Neural progenitor cell (in vitro differentiated cells): ENCODE measurements at regions not wholly inside any gene's neighbourhood (a gene's known extent, or its start where the extent isn't known, plus 50 kb on each side); places are given as distances from the start of the nearest gene placed in this dataset.

Experiments
- DNase-seq: peaks from one replicate; pipeline ENCODE4 v3.0.0-alpha.2; 2016; ENCODE audit warnings: low spot score
- H2AFZ ChIP-seq: fragments of 200-600 bp; sonication (generic); replicated peaks from 2 replicates; pipeline ENCODE4 v1.6.1; 2016; ENCODE audit warnings: antibody characterized with exemption
- H3F3A ChIP-seq: fragments of 200-600 bp; sonication (generic); 2 replicates; pipeline ENCODE4 v1.6.1; 2016; ENCODE audit warnings: antibody characterized with exemption, low read depth
- H3K27ac ChIP-seq: fragments of 200-600 bp; sonication (generic); 2 replicates; pipeline ENCODE4 v1.5.1; 2016; ENCODE audit warnings: mild to moderate bottlenecking
- H3K27me3 ChIP-seq: fragments of 200-600 bp; sonication (generic); 2 replicates; pipeline ENCODE4 v1.6.1; 2016; ENCODE audit warnings: mild to moderate bottlenecking, moderate library complexity
- H3K36me3 ChIP-seq: fragments of 200-600 bp; sonication (generic); 2 replicates; pipeline ENCODE4 v1.5.1; 2016
- H3K4me1 ChIP-seq: fragments of 200-600 bp; sonication (generic); 2 replicates; pipeline ENCODE4 v1.6.1; 2016; ENCODE audit warnings: mixed run types
- H3K4me2 ChIP-seq: fragments of 200-600 bp; sonication (generic); 2 replicates; pipeline ENCODE4 v1.6.1; 2016
- H3K4me3 ChIP-seq: fragments of 200-600 bp; sonication (generic); 2 replicates; pipeline ENCODE4 v1.5.1; 2016
- H3K79me2 ChIP-seq: fragments of 200-600 bp; sonication (generic); 2 replicates; pipeline ENCODE4 v1.6.1; 2016; ENCODE audit warnings: low read depth
- H3K9ac ChIP-seq: fragments of 200-600 bp; sonication (generic); 2 replicates; pipeline ENCODE4 v1.6.1; 2016
- H3K9me3 ChIP-seq: fragments of 200-600 bp; sonication (generic); 2 replicates; pipeline ENCODE4 v1.5.1; 2016; ENCODE audit warnings: low read depth
- H4K20me1 ChIP-seq: fragments of 200-600 bp; sonication (generic); 2 replicates; pipeline ENCODE4 v1.6.1; 2016; ENCODE audit warnings: low read depth
- H3K27ac Mint-ChIP-seq: 3 replicates; pipeline ENCODE4 v1.8.0; 2021; ENCODE audit warnings: mixed read lengths
- H3K27me3 Mint-ChIP-seq: 2 replicates; pipeline ENCODE4 v1.8.0; 2022; ENCODE audit warnings: low read depth, mild to moderate bottlenecking, inconsistent platforms, moderate library complexity, mixed read lengths; ENCODE audit not compliant: insufficient read depth
- H3K36me3 Mint-ChIP-seq: 3 replicates; pipeline ENCODE4 v1.8.0; 2021; ENCODE audit warnings: mixed read lengths
- H3K4me1 Mint-ChIP-seq: 3 replicates; pipeline ENCODE4 v1.8.0; 2021; ENCODE audit warnings: mixed read lengths
- H3K4me3 Mint-ChIP-seq: 3 replicates; pipeline ENCODE4 v1.8.0; 2021; ENCODE audit warnings: mild to moderate bottlenecking, moderate library complexity, mixed read lengths
- H3K9me3 Mint-ChIP-seq: 3 replicates; pipeline ENCODE4 v1.8.0; 2020; ENCODE audit warnings: mixed read lengths
- EZH2 ChIP-seq: fragments of 200-600 bp; sonication (generic); IDR thresholded peaks from 2 replicates; pipeline ENCODE4 v1.6.1; 2017; ENCODE audit warnings: antibody characterized with exemption, mild to moderate bottlenecking, moderate library complexity
- EZH2phosphoT487 ChIP-seq: fragments of 200-600 bp; sonication (generic); IDR thresholded peaks from 2 replicates; pipeline ENCODE4 v1.6.1; 2017; ENCODE audit warnings: antibody characterized with exemption
- TF ChIP-seq, protein P1 (sequence below): fragments of 200-600 bp; sonication (generic); IDR thresholded peaks from 2 replicates; pipeline ENCODE4 v1.5.1; 2017; ENCODE audit warnings: antibody characterized with exemption, mild to moderate bottlenecking

DNA sequence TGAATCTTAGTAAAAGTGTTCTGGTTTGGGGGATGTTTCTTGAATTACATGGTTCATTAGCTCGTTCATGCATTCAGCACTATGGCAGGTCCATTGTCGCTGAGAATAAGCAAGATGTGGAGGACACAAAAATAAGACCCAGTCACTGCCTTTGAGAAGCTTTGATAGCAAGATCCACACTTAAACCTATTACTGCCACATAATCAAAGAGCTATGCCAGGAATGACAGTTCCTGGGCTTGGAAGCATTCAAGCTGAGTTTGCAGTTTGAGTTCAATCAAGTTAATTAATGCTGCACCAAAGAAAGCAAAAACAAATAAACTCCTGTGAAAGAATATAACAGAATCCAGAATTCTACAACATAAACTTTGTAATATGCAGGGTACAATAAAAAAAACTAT, 131.8 kb downstream of the MIS18A start:
- H3K27ac Mint-ChIP-seq, result no peak overlapping the region
- H3K27ac ChIP-seq, result no peak overlapping the region
- no peak overlapping the region for H3K4me2 ChIP-seq
- H3K27me3 Mint-ChIP-seq, result peaks cover 11% of the 10 kb centered on the region
- H3K36me3 ChIP-seq, result no peaks in the 10 kb centered on the region
- peaks cover 15% of the 10 kb centered on the region for H3K4me1 ChIP-seq
- no peak overlapping the region for H3K9ac ChIP-seq
- H2AFZ ChIP-seq, result no peak overlapping the region
- no peak overlapping the region for H3K4me3 ChIP-seq
- no peaks in the 10 kb centered on the region for H3K27me3 ChIP-seq
- H3F3A ChIP-seq, result peaks cover 16% of the 10 kb centered on the region
- H3K79me2 ChIP-seq, result no peaks in the 10 kb centered on the region
- DNase-seq, result no peak
- H3K4me3 Mint-ChIP-seq, result no peak overlapping the region
- H3K36me3 Mint-ChIP-seq, result peaks cover 2% of the 10 kb centered on the region
- no peaks in the 10 kb centered on the region for H3K9me3 ChIP-seq
- TF ChIP-seq EZH2phosphoT487, result no peak
- TF ChIP-seq EZH2, result no peak
- TF ChIP-seq, protein P1, sequence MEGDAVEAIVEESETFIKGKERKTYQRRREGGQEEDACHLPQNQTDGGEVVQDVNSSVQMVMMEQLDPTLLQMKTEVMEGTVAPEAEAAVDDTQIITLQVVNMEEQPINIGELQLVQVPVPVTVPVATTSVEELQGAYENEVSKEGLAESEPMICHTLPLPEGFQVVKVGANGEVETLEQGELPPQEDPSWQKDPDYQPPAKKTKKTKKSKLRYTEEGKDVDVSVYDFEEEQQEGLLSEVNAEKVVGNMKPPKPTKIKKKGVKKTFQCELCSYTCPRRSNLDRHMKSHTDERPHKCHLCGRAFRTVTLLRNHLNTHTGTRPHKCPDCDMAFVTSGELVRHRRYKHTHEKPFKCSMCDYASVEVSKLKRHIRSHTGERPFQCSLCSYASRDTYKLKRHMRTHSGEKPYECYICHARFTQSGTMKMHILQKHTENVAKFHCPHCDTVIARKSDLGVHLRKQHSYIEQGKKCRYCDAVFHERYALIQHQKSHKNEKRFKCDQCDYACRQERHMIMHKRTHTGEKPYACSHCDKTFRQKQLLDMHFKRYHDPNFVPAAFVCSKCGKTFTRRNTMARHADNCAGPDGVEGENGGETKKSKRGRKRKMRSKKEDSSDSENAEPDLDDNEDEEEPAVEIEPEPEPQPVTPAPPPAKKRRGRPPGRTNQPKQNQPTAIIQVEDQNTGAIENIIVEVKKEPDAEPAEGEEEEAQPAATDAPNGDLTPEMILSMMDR, result no peak
- H4K20me1 ChIP-seq, result peaks cover 14% of the 10 kb centered on the region
- peaks cover 29% of the 10 kb centered on the region for H3K4me1 Mint-ChIP-seq
- peaks cover 31% of the 10 kb centered on the region for H3K9me3 Mint-ChIP-seq

DNA sequence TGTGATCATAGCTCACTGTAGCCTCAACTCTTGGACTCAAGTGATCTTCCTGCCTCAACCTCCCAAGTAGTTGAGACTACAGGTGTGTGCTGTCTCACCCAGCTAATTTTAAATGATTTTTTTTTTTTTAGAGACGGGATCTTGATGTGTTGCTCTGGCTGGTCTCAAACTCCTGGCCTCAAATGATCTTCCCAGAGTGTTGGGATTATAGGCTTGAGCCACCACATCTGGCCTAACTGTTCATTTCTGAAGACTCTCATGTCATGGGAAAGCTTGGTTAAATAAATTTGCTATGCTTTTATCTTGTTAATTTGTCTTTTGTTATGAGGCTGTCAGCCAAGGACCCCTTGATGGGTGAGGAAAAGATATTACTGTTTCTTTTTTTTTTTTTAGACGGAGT, 134.0 kb downstream of the MIS18A start:
- no peak overlapping the region for H3K9ac ChIP-seq
- no peak for DNase-seq
- H3K27me3 ChIP-seq, result no peaks in the 10 kb centered on the region
- H3F3A ChIP-seq, result peaks cover 20% of the 10 kb centered on the region
- Mint-ChIP-seq H3K4me1 (peaks cover 44% of the 10 kb centered on the region), H3K27ac (no peak overlapping the region), H3K4me3 (no peak overlapping the region), H3K36me3 (peaks cover 2% of the 10 kb centered on the region), H3K9me3 (peaks cover 23% of the 10 kb centered on the region), H3K27me3 (peaks cover 7% of the 10 kb centered on the region)
- no peak overlapping the region for H3K4me2 ChIP-seq
- H3K27ac ChIP-seq, result no peak overlapping the region
- H3K79me2 ChIP-seq, result no peaks in the 10 kb centered on the region
- no peak overlapping the region for H2AFZ ChIP-seq
- H4K20me1 ChIP-seq, result peaks cover 14% of the 10 kb centered on the region
- H3K4me3 ChIP-seq, result no peak overlapping the region
- no peaks in the 10 kb centered on the region for H3K36me3 ChIP-seq
- no peak for TF ChIP-seq EZH2
- TF ChIP-seq, protein P1, result no peak
- TF ChIP-seq EZH2phosphoT487, result no peak
- peaks cover 17% of the 10 kb centered on the region for H3K4me1 ChIP-seq
- H3K9me3 ChIP-seq, result no peaks in the 10 kb centered on the region

DNA sequence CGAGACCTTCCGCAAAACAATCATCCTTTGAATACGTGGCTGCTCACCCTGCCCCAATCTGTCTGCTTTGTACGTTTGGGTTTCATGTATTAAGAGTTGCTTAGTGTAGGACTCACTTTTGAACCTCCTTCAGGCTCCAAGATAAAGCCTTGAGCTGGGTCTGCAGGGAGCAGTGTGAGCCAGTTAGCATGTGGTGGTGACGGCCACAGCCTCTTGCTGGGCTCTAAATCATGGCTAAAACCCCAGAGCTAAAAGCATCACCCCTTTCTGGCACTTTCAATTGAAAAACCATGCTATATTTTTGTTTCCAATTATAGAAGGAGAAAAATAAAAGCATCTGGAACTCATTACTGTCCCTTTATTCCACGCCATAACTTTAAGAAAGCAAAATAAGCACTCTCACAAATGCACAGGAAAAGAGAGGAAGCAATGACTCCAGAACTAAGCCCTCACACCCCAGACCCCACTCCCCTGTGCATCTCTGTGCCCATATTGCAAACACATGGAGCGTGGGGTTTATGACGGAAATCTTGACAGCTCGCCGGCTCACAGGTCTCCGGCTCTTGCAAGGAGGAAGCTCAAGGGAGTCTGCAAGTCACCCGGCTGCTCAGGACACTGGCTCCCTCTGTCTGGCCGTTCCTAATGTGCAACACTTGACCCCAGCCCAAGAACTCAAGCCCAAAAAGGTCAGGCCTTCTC, 135.5 kb downstream of the MIS18A start:
- H3K9me3 Mint-ChIP-seq, result peaks cover 18% of the 10 kb centered on the region

More for the DNA sequence above, 135.5 kb downstream of the MIS18A start:
- peak overlapping the region; percentile 64 for H3K4me2 ChIP-seq
- H3K9ac ChIP-seq, result no peak overlapping the region
- H3K27ac Mint-ChIP-seq, result peak overlapping the region; percentile 59
- H3K36me3 ChIP-seq, result no peaks in the 10 kb centered on the region
- H3K36me3 Mint-ChIP-seq, result peaks cover 2% of the 10 kb centered on the region
- peak; percentile 39 for DNase-seq
- H3F3A ChIP-seq, result peaks cover 20% of the 10 kb centered on the region
- no peaks in the 10 kb centered on the region for H3K9me3 ChIP-seq
- peaks cover 44% of the 10 kb centered on the region for H3K4me1 Mint-ChIP-seq
- TF ChIP-seq EZH2 (no peak), EZH2phosphoT487 (no peak)
- TF ChIP-seq, protein P1, result no peak
- no peak overlapping the region for H2AFZ ChIP-seq
- H3K27ac ChIP-seq, result no peak overlapping the region
- H3K79me2 ChIP-seq, result no peaks in the 10 kb centered on the region
- H3K27me3 Mint-ChIP-seq, result peaks cover 7% of the 10 kb centered on the region
- no peak overlapping the region for H3K4me3 ChIP-seq
- H3K27me3 ChIP-seq, result no peaks in the 10 kb centered on the region
- peaks cover 14% of the 10 kb centered on the region for H4K20me1 ChIP-seq
- no peak overlapping the region for H3K4me3 Mint-ChIP-seq
- peaks cover 17% of the 10 kb centered on the region for H3K4me1 ChIP-seq
